Activated CD4-positive, alpha-beta T cell treated with anti-CD3 and anti-CD28 coated beads, Interleukin-2, amount 50 U/mL, for 48 hours (primary cell): ENCODE measurements at regions not wholly inside any gene's neighbourhood (a gene's known extent, or its start where the extent isn't known, plus 50 kb on each side); places are given as distances from the start of the nearest gene placed in this dataset.

Source experiments
- DNase-seq, 2 experiments: peaks; one replicate each; pipeline ENCODE4 v3.0.0-alpha.2; 2020

DNA sequence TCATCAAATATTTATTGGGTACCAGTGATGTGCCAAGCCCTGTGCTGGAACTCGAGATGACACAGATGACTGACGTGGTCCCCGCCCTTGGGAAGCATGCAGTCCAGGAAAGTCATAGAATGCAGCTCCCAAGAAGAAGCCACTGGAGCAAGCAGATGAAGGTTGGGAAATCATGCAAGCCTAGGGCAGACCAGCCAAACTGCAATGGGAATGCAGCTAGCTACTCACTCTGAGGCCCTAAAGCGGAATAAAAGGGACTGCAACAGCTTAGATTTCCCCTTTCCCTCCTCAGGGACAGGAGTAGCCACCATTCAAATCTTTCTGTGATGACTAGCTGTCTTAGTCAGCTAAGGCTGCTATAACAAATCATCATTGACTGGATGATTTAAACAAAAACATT lies 152.2 kb downstream of the MAFB start:
- DNase-seq = no peak

DNA sequence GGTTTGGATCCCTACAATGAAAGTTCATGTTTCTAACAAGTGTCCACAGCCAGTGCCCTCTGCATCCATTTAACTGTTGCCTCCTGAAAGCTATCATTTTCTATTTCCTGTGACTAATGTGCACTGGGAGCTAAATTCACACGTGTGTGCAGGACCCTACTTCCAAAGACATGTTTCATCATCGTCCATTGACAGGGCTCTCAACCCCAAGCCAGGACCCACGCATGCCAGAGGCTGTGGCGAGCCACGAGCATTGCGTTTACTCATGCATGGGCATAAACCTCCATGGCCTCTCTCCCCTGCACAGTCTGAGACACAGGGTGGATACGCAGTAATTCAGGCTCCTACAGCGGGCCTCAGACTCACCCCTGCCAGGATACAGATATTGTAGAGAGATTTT lies 153.2 kb downstream of the MAFB start:
- DNase-seq = no peak

DNA sequence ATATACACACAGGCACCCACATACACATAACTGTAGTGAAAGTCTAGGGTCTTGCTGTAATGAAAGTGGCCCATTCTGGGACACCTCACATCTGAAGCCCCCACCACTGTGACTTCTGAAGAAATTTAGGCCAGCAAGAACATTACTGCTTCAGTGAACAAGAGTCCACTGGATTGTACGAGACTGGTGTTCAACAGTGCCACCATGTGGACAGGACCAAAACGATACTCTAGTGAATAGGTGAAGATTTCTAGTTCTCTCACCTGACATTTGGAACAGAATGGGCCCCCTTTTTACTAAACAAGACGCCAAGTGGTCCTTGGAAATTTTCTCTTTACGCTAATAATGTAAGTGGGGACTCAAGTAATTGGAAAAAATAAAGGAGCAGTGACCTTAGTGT lies 156.9 kb downstream of the MAFB start:
- peak; percentile 1 to 11 for DNase-seq

DNA sequence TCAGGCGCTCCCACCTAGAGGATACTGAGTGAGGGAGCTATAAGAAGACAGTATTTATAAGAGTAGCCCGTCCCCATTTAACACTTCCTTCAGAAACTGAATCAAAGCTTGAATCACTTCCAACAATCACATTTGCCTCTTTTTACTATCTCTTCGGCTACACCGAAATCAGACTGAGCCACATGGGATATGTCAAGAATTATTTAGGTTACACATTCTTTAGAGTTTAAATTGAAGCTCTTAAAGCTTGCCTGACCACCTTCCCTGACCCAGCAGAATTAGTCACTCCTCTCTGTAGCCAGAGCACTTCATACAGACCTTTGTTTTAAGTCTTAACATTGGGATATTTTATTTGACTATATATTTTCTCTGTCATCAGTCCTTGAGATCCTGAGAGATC lies 163.7 kb downstream of the MAFB start:
- DNase-seq = no peak

DNA sequence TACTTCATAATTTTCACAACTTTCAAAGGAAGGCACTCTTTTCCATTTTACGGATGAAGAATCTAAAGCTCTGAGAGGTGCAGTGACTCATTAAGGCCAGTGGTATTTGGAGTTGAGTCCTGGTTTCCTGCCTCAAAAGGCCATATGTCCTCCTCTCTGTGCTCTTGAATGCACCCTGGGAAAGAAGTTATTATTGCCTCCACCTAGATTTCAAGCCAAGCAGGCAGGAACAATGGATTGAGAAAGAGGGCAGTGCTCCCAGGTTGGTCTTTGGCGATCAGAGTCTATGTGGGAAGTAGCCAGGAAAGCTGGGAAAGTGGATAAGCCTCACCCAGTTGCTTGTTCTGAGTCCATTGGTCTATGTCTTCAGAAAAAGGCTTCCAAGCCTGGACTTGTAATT lies 165.0 kb downstream of the MAFB start:
- no peak for DNase-seq

DNA sequence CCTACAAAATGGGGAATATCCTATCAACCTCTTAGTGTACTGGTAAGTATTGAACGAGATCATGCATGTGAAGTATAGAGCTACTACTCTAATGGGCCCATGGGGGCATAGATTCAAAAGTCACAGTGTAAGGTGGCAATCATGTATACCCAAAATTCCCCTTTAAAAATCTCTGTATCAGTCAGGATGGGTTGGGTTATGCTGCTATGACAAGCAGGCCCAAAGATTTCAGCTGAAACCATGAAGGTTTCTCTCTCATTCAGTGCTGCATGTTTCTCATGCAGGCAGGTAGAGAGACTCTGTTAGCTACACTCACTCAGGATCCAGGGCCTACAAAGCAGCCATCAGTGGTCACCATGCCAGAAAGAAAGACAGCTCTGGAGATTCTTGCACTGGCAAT lies 166.6 kb downstream of the MAFB start:
- DNase-seq = no peak

DNA sequence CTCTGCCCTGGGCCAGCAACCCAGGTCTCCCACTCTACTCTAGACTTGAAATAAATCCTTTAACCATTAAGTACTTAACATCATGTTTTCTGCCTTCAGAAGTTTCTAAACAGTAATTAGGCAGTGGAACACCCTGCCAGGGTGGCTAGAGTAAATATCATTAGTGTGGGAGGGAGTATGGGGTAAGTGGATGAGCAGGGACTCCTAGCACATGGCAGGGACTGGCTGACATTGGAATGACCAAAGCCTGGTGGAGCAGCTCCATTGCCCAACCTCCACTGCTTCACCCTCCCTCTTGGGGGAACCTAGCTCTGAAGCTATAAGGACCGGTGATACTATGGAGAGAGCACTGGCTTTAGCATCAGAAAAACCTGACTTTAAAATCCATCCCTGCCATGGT lies 167.1 kb downstream of the MAFB start:
- no peak for DNase-seq

DNA sequence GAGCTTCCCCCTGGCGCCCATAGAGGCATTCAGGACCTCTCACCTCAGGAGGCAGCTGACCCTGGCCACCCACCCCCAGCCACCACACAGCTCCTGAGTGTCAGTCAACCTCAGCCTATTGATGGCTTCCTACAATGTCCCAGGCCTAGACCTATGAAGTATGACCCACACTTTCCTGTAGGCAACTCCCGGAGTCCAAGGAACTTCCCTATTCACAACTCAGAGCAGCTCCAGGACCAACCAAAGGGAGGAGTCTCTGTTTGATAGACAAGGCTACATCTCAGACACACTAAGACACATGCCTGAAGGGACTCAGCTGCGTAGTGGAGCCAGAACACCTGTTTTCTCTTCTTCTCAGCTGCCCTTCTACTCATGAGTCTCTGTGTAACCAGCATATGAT lies 169.1 kb downstream of the MAFB start:
- no peak for DNase-seq

DNA sequence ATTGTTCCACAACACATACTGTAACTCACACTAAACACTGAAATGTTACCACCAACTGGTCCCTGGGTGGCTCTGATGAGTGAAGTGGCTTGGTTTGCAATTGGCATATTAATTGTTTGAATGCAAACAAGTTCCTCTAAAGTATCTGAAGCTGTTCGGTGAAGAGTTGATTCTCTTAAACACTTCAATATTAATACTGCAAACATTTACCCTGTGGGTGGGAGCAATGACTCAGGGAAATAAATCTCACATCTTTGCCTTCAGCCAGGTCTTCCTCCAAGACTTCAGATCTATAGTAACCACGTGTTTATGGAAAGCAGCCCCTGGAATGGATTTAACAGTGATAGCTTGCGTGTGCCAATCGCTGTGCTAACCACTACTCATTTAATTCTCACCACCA lies 176.0 kb downstream of the MAFB start:
- DNase-seq = no peak

DNA sequence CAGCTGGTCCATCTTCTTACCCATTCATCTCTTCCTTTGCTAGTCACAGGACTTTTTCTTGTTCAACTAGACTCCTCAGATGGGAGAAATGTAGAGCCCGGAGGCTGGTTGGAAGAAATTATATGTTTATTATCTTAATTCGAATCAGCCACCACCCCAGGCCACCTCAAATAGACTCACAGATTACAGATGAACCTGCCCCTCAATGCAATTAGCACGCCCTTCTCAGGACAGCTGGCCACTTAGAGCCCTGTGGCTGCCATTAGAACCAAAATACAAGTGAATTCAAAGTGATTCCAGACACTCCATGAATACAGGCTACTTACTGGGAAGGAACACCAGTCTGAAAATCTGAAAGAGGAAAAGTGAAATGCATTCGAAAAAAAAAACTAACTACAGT lies 176.4 kb downstream of the MAFB start:
- DNase-seq = no peak

DNA sequence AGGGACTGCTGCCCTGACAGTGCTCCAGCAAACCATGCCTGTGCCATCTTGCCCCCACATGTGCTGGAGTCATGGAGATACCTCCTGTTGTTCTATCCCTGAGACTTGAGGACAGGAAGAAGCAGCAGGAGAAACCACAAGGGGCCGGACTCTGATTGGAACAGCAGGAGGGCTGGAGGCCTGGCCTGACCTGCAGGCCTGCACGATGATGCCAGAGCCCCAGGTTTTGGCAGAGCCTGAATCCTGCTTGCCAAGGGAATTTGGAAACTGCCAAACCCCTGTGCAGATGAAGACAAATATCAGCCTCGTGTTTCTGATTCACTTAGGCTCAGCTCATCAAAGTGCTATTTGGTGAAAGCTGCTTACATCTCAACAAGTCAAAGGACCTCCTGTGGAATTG lies 177.6 kb downstream of the MAFB start:
- DNase-seq = no peak

DNA sequence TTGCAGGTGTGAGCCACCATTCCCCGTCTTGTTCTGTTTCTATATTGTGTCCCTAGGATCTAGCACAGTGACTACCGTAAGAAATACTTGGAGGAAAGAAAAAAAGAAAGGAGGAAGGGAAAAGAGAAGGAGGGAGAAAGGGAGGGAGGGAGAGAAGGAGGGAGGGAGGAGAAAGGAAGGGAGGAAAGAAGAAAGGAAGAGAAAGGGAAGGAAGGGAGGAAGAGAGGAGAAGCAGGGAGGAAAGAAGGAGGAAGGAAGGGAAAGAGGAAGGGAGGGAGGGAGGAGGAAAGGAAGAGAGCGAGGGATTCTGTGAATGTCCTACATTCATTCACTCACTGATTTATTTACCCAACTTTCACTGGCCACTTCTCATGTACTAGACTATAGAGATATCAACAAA lies 178.4 kb downstream of the MAFB start:
- DNase-seq = no peak

DNA sequence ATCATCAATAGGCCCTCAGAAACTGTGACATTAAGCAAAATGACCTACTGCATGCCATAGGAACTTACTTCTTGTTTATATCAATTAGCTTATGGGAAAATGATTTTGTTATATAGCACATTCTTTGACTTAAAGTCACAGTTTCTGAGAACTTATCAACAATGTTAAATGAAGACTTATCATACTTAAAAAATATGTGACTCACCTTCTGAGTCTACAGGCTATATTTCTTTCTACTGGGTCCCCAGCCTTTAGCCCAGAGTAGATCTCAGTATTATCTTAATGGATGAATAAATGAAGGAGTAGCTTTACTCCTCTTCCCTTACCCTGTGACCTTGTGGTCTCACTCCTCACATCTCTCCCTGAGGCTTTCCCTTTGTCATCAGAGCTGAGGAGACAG lies 180.2 kb downstream of the MAFB start:
- no peak for DNase-seq

DNA sequence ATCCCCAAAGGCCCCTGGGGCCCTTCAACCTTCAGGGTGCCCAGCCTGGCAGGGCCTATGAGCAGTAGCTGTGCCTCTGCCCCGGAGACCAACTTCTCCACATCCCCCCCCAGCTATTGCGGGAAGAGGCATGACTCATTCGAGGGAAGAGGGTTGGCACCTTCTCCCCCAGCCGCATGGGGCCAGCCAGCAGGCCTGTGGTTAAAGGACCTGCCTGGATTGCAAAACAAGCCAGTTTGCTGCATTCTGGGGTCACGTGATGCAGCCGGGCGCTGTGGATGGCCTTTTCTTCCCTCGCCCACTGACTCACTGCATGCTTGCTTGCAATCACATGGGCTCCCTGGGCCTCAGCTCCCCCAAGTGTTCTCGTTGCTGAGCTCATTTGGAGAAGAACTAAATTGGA lies 182.5 kb downstream of the MAFB start:
- peak in 1 of 2 experiments; percentile 11 for DNase-seq

DNA sequence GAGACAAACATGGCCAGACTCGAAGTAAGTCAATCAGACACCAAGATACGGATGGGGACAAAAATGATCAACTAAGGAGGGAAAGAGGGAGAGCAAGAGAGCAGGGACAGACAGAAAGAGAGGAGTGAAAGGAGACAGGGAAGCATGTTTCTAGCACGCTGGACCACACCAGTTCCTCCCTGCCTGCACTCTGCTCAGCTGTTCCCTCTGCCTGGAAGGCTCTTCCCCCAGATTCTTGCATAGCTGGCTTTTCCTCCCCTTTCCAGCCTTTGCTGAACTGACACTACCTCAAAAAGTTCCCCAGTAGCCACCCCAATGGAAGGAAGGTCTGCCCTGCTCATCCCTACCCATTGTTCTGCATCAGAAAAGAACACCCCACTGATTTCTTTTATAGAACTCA lies 185.9 kb downstream of the MAFB start:
- no peak for DNase-seq

DNA sequence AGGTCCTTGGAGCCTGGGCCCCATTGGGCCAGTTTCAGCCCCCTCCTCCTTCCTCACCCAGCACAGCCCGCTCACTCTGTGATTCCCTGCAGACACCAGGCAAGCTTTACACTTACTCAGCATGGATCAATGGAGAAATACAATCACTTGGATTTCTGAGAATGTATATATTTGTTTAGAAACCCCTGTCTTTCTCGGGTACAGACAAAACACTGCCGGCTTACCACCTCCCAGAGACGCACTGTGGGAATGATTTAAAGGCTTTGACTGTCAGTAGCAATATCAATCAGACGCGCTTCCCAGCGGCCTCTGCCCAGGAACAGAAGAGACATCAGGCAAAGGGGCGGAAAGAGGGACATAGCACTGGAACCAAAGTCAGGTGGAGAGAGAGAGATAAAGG lies 186.5 kb downstream of the MAFB start:
- no peak for DNase-seq

DNA sequence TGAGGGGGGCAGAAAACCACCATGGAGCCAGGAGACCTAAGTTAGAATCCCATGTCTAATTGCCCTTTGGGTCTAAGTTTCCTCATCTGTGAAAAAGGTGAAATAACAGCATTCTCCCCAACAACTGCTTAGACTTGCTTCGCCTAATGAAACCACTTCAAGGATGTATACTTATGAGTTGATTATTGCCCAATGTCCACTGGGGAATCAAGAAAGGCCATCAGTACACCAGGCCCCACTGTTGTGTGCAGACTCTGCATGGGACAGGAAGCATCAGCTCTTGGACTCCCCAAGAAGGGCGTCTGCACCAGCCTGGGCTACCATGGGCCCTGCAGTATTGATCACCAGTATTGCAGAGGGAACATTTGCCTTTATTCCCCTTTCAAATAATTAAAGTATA lies 189.6 kb downstream of the MAFB start:
- no peak for DNase-seq

DNA sequence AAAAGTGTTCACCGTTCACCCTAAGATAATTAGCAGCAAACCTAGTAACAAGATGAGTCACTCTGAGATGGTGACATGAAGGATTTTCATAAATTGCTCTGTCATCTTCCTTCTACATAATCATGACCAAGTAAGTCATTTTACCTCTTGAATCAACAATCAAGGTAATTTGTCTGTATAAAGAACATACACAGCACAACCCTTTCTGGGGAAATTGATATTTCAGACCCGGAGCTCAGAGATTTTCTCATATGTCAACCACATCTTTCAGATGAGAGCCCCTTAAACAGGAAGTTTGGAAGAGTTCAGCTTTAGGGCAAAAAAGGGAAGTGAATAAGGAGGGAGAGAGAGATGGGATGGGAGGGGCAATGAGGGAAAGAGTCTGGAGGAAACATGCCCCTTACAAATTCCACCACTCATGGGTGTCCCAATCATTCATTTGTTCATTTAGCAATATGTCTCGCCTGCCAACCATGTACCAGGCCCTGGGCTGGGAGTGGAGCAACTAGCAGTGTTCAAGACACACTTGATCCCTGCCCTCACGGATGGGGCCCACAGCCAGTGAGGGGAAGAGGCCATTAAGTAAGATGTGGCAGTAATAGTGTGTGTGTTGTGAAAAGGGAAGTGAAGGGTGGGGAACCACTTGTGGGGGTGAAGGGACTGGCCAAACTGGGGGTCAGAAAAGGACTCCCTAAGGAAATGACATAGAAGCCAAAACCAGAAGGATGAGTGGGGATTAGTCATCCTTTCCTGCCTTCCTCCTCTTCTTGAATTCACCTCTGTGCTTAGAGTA lies 190.9 kb downstream of the MAFB start:
- no peak for DNase-seq

DNA sequence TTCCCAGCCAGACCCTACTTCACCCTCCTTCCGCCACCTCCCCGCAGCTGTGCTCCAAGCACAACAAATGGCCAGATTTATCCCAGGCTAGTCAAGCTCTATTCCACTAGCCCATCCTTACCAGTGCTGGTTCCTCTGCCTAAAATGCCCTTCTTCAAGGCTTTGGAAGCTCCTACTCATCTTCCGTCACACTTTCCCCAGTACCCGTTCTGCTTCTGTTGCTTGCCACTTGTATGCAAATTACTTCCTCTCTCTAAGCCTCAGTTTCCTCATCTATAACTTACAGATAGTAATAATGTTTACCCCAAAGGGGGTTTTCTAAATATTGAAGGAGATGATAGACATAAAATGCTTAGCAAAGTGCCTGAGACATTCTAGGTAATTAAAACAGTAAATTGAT lies 193.1 kb downstream of the MAFB start:
- DNase-seq = no peak

DNA sequence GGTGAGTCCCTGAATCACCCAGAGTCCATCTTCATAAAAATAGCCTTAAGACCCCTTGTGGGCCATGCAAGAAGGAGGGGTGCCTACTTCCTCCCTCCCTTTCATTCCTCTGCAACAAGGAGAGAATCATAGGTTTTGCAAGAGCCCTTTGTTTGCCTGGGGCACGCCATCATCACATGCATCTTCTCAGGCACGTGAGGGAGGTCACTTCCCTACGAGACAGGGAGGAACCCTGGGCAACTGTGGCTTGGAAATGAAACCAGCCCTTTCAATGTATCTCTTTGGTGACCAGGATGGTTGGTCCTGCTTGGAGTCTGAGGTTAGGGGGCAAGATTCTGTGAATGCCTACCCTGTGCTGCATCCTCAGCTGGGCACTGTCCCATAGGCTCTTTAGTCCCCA lies 194.8 kb downstream of the MAFB start:
- no peak for DNase-seq

DNA sequence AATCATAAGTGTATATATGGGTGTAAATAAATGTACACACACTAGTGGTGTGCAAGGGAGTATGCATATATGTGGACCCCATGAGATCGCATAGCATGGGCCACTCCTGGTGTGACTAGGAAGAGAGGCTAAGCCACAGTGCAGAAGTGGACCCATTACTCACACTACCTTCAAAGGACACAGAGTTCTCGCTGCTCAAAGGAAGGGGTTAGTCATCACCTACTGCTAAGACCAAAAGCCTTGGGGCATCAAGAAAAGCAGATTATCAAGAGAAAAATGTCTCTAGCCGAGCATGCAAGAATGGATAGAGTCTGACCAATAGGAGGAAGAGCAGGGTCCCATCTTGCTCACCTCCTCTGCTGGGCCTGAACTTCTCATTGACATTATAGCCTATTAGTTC lies 195.5 kb downstream of the MAFB start:
- no peak for DNase-seq

DNA sequence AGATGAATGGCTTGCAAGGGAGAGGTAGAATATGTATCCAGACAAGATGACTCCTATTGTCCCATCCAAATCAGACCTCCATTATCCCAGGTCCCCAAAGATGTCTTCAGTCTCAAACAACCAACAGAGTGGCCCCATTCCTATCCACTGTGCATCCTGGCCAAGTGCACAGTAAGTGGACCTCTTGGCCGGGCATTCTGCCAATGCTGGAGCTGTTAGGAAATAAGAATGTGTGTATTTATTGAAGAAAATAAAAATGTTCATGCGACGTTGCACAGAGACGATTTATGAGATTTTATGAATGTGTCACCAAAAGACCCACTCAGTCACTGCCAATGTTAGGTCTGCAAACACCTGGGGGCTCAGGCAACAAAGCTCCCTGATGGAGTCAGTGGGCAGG lies 196.0 kb downstream of the MAFB start:
- no peak for DNase-seq

DNA sequence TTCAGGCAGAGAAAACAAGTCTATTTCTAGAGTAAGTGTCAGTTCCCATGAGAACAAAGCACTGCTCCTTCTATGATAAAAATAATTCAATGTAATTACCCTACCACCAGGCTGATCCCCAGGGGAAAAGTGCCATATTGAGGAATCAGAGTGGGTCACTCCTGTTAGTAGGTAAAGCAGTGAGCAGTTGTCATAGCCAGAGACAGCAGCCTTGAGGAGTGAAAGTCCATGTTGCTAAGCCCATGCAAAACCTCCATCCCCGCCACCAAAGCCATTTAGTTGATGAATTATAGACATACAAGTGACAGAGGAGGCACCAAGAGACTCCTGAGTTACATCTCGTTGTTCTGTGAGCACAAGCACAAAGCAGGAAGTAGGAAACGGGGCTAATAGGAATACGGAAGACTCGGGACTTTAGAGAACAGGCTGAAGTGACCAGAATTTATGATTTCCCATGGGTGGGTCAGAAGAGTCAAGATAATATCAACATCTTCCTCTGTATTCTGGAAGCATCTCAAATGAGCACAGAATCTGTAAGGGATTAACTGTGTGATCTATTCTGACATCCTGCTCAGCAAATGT lies 197.9 kb downstream of the MAFB start:
- DNase-seq = no peak

DNA sequence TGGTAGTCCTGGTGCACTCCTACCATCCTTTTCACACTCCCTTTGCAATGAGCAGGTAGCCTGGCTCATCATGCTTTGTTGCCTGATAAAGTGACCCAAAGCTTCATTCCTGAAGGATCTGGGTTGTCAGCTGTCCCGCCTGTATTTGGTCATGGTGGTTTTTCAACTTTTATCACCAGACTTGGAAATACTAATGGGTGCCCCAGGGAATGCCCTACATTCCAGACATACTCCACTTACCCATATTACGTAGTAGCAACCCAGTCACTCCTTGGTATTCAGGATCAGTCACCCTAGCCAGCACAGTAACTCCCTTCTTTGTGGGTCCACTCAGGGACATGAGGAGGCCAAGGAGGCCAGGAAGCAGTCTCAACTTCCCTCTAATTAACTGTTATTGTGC lies 199.2 kb downstream of the MAFB start:
- no peak for DNase-seq

DNA sequence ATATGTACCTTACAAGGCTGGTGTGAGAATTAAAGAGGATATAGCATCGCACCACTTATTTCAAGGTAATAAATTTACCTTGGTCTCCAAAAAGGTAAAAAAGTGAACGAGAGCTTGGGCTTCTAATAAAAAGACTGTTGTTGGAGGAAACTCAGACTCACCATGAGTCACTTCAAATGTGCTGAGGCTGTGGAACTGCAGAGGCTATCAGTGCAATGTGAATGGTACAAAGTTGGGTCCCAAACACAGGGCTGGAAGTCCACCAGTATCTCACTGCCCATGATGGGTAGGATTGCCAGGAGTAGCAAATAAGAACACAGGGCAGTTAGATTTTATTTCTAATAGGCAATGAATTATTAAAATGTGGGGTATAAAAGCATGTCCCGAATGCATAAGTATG lies 200.6 kb downstream of the MAFB start:
- no peak for DNase-seq
